NCI-H1105 treated with DMSO at 0.1 percent for 48 hours (cell line): ENCODE measurements at regions not wholly inside any gene's neighbourhood (a gene's known extent, or its start where the extent isn't known, plus 50 kb on each side); places are given as distances from the start of the nearest gene placed in this dataset.
"Not testable (repeated sequence)": the region's sequence is repeated elsewhere in the genome, so short reads cannot be mapped to it uniquely, and the experiment has no call there.

Experiments used
- DNase-seq: peaks from one replicate; lab custom pipeline; 2025; lab: John Stamatoyannopoulos, UW

GRCh38 chr1:120664376-120665249 is 59.1 kb upstream of the NBPF26 start:
- DNase-seq, result not testable (repeated sequence)

DNA sequence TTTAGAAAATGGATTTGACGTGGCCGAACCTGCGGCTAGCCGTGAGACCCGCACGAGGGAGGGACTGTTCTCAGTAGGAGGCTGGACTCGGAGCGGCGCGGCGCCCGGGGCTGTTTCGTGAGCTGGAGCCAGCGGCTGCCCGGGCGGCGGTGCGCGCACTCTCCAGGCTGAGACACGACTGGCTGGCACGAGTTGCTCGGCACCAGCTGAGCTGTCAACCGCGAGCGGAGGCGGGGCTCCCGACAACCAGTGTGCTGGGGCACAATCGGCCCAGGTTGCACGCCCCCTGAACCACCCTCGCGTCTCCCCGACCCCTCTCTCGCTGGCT is 58.5 kb upstream of the NBPF26 start:
- not testable (repeated sequence) for DNase-seq

DNA sequence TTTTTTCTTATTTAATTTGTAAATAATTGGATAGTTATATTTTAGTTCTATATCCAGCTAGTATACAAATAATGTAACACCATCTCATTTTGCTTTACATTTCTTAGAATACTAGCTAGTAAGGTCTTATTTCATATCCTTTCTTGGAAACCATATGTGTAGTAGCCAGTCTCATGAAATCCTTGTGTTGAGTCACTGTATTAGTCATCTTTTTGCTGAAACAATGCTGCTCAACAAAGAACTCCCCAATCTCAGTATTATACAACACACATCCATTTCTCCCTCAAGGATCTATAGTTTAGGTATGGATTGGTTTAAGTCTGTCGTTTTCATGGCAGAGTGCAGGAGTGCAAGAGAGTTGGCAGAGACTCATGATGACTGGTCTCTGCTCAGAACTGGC is 55.6 kb upstream of the NBPF26 start:
- DNase-seq, result not testable (repeated sequence)
